DOHH2 (cell line): ENCODE measurements at regions not wholly inside any gene's neighbourhood (a gene's known extent, or its start where the extent isn't known, plus 50 kb on each side); places are given as distances from the start of the nearest gene placed in this dataset.

Experiments
- EZH2phosphoT487 ChIP-seq: fragments of 200-600 bp; sonication (generic); IDR thresholded peaks from 2 replicates; pipeline ENCODE4 v1.6.1; 2017; ENCODE audit warnings: borderline replicate concordance, mild to moderate bottlenecking, antibody characterized with exemption, low read length, moderate library complexity, mixed read lengths
- TF ChIP-seq, protein P1 (sequence below): fragments of 200-600 bp; sonication (generic); IDR thresholded peaks from one replicate; pipeline ENCODE4 v1.5.1; 2014; ENCODE audit warnings: antibody characterized with exemption, mild to moderate bottlenecking, low read depth, low read length; ENCODE audit not compliant: poor library complexity, severe bottlenecking

DNA sequence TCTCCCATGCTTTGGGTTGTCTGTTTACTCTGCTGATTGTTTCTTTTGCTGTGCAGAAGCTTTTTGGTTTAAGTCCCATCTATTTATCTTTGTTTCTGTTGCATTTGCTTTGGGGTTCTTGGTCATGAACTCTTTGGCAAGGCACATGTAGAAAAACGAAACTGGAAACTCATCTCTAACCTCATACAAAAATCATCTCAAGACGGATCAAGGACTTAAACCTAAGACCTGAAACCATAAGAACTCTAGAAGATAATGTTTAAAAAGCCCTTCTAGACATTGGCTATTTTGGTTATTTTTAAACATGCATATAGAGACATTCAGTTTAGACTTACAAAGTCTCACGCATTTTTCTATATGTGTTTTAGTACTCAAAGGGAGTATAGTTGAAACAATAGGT is 1164.3 kb upstream of the GYPC start:
- TF ChIP-seq, protein P1, sequence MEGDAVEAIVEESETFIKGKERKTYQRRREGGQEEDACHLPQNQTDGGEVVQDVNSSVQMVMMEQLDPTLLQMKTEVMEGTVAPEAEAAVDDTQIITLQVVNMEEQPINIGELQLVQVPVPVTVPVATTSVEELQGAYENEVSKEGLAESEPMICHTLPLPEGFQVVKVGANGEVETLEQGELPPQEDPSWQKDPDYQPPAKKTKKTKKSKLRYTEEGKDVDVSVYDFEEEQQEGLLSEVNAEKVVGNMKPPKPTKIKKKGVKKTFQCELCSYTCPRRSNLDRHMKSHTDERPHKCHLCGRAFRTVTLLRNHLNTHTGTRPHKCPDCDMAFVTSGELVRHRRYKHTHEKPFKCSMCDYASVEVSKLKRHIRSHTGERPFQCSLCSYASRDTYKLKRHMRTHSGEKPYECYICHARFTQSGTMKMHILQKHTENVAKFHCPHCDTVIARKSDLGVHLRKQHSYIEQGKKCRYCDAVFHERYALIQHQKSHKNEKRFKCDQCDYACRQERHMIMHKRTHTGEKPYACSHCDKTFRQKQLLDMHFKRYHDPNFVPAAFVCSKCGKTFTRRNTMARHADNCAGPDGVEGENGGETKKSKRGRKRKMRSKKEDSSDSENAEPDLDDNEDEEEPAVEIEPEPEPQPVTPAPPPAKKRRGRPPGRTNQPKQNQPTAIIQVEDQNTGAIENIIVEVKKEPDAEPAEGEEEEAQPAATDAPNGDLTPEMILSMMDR, result no peak
- no peak for TF ChIP-seq EZH2phosphoT487
